ENCODE measurements at regions not wholly inside any gene's neighbourhood (a gene's known extent, or its start where the extent isn't known, plus 50 kb on each side); places are given as distances from the start of the nearest gene placed in this dataset.
A peak's percentile ranks its signal among the peaks of the same experiment; 100 is the strongest.

GRCh38 chr10:65350611-65351010 is 1575.2 kb upstream of the LRRTM3 start:
- POLR2A ChIA-PET (ENCODE audit: low non-redundant PET): no interaction called here
- H3K27ac ChIP-seq: no peak overlapping the region
- TF ChIP-seq CTCF (conservative IDR thresholded peaks at IDR 0.05; ENCODE audit: low read depth): no peak
- CTCF ChIA-PET: interaction anchor here (0.6 kb wide), 1 partner anchor 47 kb away, joined by 6 read pairs; no protein-coding TSS in a partner anchor
- no peak for DNase-seq (ENCODE audit: low spot score)

- CTCF ChIA-PET: interaction anchor here (0.6 to 0.7 kb wide), 2 partner anchors 192 to 1314 kb away, joined by 3 read pairs; no protein-coding TSS in a partner anchor
- TF ChIP-seq CTCF (conservative IDR thresholded peaks at IDR 0.05; ENCODE audit: low read depth): no peak
Observed at GRCh38 chr10:65355141-65355680, 1570.6 kb upstream of the LRRTM3 start.

GRCh38 chr10:65358565-65358964 is 1567.3 kb upstream of the LRRTM3 start:
- POLR2A ChIA-PET (ENCODE audit: low non-redundant PET): no interaction called here
- peak; percentile 8 for DNase-seq (ENCODE audit: low spot score)
- CTCF ChIA-PET: interaction anchor here (0.6 kb wide), 2 partner anchors 360 to 375 kb away, joined by 3 to 4 read pairs; no protein-coding TSS in a partner anchor
- TF ChIP-seq CTCF (conservative IDR thresholded peaks at IDR 0.05; ENCODE audit: low read depth): no peak
- no peak overlapping the region for H3K27ac ChIP-seq

More at GRCh38 chr10:65355141-65355680, 1570.6 kb upstream of the LRRTM3 start:
- POLR2A ChIA-PET (ENCODE audit: low non-redundant PET): no interaction called here
- no peak for DNase-seq (ENCODE audit: low spot score)
- H3K27ac ChIP-seq: no peak overlapping the region

- H3K27ac ChIP-seq: no peak overlapping the region
- DNase-seq (ENCODE audit: low spot score): no peak
- no peak for TF ChIP-seq CTCF (conservative IDR thresholded peaks at IDR 0.05; ENCODE audit: low read depth)
- CTCF ChIA-PET: no interaction called here
- POLR2A ChIA-PET (ENCODE audit: low non-redundant PET): no interaction called here
Observed at GRCh38 chr10:65360497-65360896, 1565.3 kb upstream of the LRRTM3 start.

GRCh38 chr10:65365878-65366277 is 1560.0 kb upstream of the LRRTM3 start:
- TF ChIP-seq CTCF (conservative IDR thresholded peaks at IDR 0.05; ENCODE audit: low read depth): no peak
- ChIA-PET POLR2A (ENCODE audit: low non-redundant PET) (no interaction called here), CTCF (no interaction called here)
- DNase-seq (ENCODE audit: low spot score): no peak
- H3K27ac ChIP-seq: no peak overlapping the region

- TF ChIP-seq CTCF (conservative IDR thresholded peaks at IDR 0.05; ENCODE audit: low read depth): no peak
- ChIA-PET CTCF (no interaction called here), POLR2A (ENCODE audit: low non-redundant PET) (no interaction called here)
- no peak for DNase-seq (ENCODE audit: low spot score)
- H3K27ac ChIP-seq: no peak overlapping the region
Observed at GRCh38 chr10:65367706-65368105, 1558.1 kb upstream of the LRRTM3 start.

Data from RWPE1 (cell line).